Fibroblast of peridontal ligament (primary cell): ENCODE measurements at regions not wholly inside any gene's neighbourhood (a gene's known extent, or its start where the extent isn't known, plus 50 kb on each side); places are given as distances from the start of the nearest gene placed in this dataset.

Source experiments
- DNase-seq: peaks from one replicate; pipeline ENCODE4 v3.0.0-alpha.2; 2010; ENCODE audit errors: extremely low read depth

GRCh38 chr3:14590569-14590968 is 50.4 kb upstream of the GRIP2 start:
- DNase-seq, result no peak

- no peak for DNase-seq
Observed at GRCh38 chr3:14592390-14592789, 52.2 kb upstream of the GRIP2 start.

- no peak for DNase-seq
Observed at GRCh38 chr3:14592836-14593235, 52.7 kb upstream of the GRIP2 start.

- DNase-seq, result no peak
Observed at GRCh38 chr3:14594234-14594633, 54.1 kb upstream of the GRIP2 start.

- DNase-seq, result no peak
Observed at GRCh38 chr3:14595561-14595960, 55.4 kb upstream of the GRIP2 start.

GRCh38 chr3:14597266-14597665 is 54.3 kb upstream of the CCDC174 start:
- DNase-seq, result no peak

GRCh38 chr3:14598143-14598569 is 53.4 kb upstream of the CCDC174 start:
- DNase-seq, result peak; percentile 30

GRCh38 chr3:14599488-14599887 is 52.1 kb upstream of the CCDC174 start:
- no peak for DNase-seq

- no peak for DNase-seq
Observed at GRCh38 chr3:14600075-14600474, 51.5 kb upstream of the CCDC174 start.

- no peak for DNase-seq
Observed at GRCh38 chr3:14600856-14601610, 50.5 kb upstream of the CCDC174 start.

- DNase-seq, result no peak
Observed at GRCh38 chr3:14601692-14602005, 49.9 kb upstream of the CCDC174 start.
